HG02588 (cell line): ENCODE measurements at regions not wholly inside any gene's neighbourhood (a gene's known extent, or its start where the extent isn't known, plus 50 kb on each side); places are given as distances from the start of the nearest gene placed in this dataset.
"Not testable (repeated sequence)": the region's sequence is repeated elsewhere in the genome, so short reads cannot be mapped to it uniquely, and the experiment has no call there.

Experiments used
- ATAC-seq: cut with Tn5 transposase; IDR thresholded peaks from one replicate; pipeline ENCODE4 v1.9.1; 2021; ENCODE audit warnings: mild to moderate bottlenecking, moderate library complexity; ENCODE audit not compliant: unreplicated experiment

GRCh38 chr4:123025398-123025797, 103.0 kb upstream of the NUDT6 start:
- no peak for ATAC-seq

GRCh38 chr4:123026015-123026414, 103.6 kb upstream of the NUDT6 start:
- ATAC-seq, result not testable (repeated sequence)

- no peak for ATAC-seq
Observed at GRCh38 chr4:123031664-123032063, 109.3 kb upstream of the NUDT6 start.

GRCh38 chr4:123034023-123034422, 111.6 kb upstream of the NUDT6 start:
- ATAC-seq, result no peak

GRCh38 chr4:123035239-123035638, 112.8 kb upstream of the NUDT6 start:
- ATAC-seq, result no peak

- no peak for ATAC-seq
Observed at GRCh38 chr4:123037804-123038203, 115.4 kb upstream of the NUDT6 start.

- no peak for ATAC-seq
Observed at GRCh38 chr4:123042095-123042494, 119.7 kb upstream of the NUDT6 start.

- no peak for ATAC-seq
Observed at GRCh38 chr4:123043013-123043412, 120.6 kb upstream of the NUDT6 start.

GRCh38 chr4:123043793-123044425, 121.5 kb upstream of the NUDT6 start:
- ATAC-seq, result no peak

GRCh38 chr4:123046096-123046495, 123.7 kb upstream of the NUDT6 start:
- no peak for ATAC-seq

GRCh38 chr4:123050018-123050417, 127.6 kb upstream of the NUDT6 start:
- no peak for ATAC-seq

GRCh38 chr4:123052007-123052406, 129.6 kb upstream of the NUDT6 start:
- ATAC-seq, result no peak

GRCh38 chr4:123055943-123056342, 133.5 kb upstream of the NUDT6 start:
- no peak for ATAC-seq

GRCh38 chr4:123060039-123060770, 137.8 kb upstream of the NUDT6 start:
- no peak for ATAC-seq

GRCh38 chr4:123064390-123064789, 142.0 kb upstream of the NUDT6 start:
- ATAC-seq, result no peak

- ATAC-seq, result no peak
Observed at GRCh38 chr4:123068081-123068480, 145.7 kb upstream of the NUDT6 start.

- no peak for ATAC-seq
Observed at GRCh38 chr4:123072060-123072459, 149.7 kb upstream of the NUDT6 start.

- no peak for ATAC-seq
Observed at GRCh38 chr4:123073650-123074049, 151.3 kb upstream of the NUDT6 start.

GRCh38 chr4:123077330-123077729, 154.9 kb upstream of the NUDT6 start:
- no peak for ATAC-seq

GRCh38 chr4:123081971-123082370, 159.6 kb upstream of the NUDT6 start:
- no peak for ATAC-seq

- no peak for ATAC-seq
Observed at GRCh38 chr4:123083646-123084045, 161.2 kb upstream of the NUDT6 start.

GRCh38 chr4:123088501-123088900, 166.1 kb upstream of the NUDT6 start:
- ATAC-seq, result no peak

- ATAC-seq, result no peak
Observed at GRCh38 chr4:123090886-123091285, 168.5 kb upstream of the NUDT6 start.
